Astrocyte of the cerebellum (primary cell): ENCODE measurements at regions not wholly inside any gene's neighbourhood (a gene's known extent, or its start where the extent isn't known, plus 50 kb on each side); places are given as distances from the start of the nearest gene placed in this dataset.

Experiments
- DNase-seq: peaks from one replicate; pipeline ENCODE4 v3.0.0-alpha.2; 2011; ENCODE audit warnings: low read depth
- H3K4me3 ChIP-seq: 2 replicates; pipeline ENCODE4 v1.5.1; 2011; ENCODE audit warnings: mild to moderate bottlenecking, low read depth, low read length, moderate library complexity
- in situ Hi-C: cut with HindIII; loops from 2 replicates; pipeline ENCODE4 v1.10.0; 2017; ENCODE audit warnings: low sequenced_read_pairs
- TF ChIP-seq, protein P1 (sequence below): IDR thresholded peaks from 2 replicates; pipeline ENCODE4 v1.5.1; 2012; ENCODE audit warnings: low read length, low read depth, moderate library complexity, mild to moderate bottlenecking; ENCODE audit errors: missing control alignments

GRCh38 chr6:164377348-164377918 is 932.0 kb downstream of the C6orf118 start:
- TF ChIP-seq, protein P1, sequence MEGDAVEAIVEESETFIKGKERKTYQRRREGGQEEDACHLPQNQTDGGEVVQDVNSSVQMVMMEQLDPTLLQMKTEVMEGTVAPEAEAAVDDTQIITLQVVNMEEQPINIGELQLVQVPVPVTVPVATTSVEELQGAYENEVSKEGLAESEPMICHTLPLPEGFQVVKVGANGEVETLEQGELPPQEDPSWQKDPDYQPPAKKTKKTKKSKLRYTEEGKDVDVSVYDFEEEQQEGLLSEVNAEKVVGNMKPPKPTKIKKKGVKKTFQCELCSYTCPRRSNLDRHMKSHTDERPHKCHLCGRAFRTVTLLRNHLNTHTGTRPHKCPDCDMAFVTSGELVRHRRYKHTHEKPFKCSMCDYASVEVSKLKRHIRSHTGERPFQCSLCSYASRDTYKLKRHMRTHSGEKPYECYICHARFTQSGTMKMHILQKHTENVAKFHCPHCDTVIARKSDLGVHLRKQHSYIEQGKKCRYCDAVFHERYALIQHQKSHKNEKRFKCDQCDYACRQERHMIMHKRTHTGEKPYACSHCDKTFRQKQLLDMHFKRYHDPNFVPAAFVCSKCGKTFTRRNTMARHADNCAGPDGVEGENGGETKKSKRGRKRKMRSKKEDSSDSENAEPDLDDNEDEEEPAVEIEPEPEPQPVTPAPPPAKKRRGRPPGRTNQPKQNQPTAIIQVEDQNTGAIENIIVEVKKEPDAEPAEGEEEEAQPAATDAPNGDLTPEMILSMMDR, result no peak

DNA sequence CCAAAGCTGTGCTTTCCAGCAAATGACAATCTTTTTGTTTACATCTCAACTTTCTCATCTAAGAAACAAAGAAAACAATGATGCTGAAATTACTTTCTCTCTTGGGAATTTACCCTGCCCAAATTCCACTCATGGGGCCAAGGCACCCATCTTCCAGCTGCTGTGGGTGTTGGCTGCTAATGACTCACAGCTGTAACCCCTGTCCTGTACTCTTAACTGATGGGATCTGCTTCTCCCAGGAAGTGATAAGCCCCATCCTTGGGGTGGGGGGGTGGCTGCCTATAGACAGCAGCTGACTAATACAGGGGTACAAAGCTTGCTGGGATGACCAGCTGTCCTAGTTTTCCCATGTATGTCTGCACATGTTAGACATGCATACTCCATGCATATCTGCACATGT is 938.6 kb downstream of the C6orf118 start:
- in situ Hi-C loops, result no loop called here
- no peak overlapping the region for H3K4me3 ChIP-seq
- TF ChIP-seq, protein P1, result no peak
- DNase-seq, result no peak

More at GRCh38 chr6:164377348-164377918, 932.0 kb downstream of the C6orf118 start:
- DNase-seq, result no peak
- no peak overlapping the region for H3K4me3 ChIP-seq
- in situ Hi-C loops, result loop anchor here (5.0 kb wide), 1 partner anchor 60 kb away; no protein-coding TSS in a partner anchor

DNA sequence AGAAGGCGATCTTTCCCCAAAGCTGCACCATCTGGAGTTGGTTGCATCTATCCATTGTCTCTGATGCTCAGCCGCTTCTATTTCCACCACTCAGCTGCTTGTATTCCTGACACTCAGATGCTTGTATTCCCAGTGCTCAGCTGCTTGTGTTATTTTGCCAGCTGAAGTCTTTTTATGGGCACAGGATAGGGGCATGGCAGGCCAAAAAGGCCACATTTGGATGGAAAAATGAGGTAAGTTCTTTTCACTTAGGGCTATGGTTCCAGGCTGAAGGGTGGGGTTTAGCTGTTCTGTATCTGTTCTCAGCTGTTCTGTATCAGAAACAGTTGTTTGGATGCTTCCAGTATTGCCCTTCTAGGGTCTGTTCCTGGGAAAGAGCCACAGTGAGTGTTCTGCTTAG is 944.9 kb downstream of the QKI start:
- DNase-seq, result no peak
- in situ Hi-C loops, result no loop called here
- no peak overlapping the region for H3K4me3 ChIP-seq
- TF ChIP-seq, protein P1, result no peak

DNA sequence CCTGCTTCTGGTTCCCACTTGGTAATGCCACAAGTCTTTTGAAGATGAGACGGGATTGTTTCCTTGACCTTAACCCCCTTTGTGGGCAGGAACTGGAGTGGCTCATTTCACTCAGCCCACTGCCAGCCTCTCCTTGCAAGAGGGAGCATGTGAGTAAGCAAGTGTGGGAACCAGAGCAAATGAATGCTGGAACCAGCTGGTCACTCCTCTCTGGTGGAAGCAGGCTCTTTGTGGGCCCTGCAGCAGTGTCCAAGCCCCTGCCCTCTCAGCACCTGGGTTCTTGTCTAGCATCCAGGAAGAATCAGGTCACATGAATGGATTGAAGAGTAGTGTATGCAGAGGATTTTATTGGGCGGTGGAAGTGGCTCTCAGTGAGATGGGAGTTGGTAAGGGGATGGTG is 944.5 kb downstream of the QKI start:
- no peak for DNase-seq
- TF ChIP-seq, protein P1, result no peak
- H3K4me3 ChIP-seq, result no peak overlapping the region
- in situ Hi-C loops, result no loop called here

DNA sequence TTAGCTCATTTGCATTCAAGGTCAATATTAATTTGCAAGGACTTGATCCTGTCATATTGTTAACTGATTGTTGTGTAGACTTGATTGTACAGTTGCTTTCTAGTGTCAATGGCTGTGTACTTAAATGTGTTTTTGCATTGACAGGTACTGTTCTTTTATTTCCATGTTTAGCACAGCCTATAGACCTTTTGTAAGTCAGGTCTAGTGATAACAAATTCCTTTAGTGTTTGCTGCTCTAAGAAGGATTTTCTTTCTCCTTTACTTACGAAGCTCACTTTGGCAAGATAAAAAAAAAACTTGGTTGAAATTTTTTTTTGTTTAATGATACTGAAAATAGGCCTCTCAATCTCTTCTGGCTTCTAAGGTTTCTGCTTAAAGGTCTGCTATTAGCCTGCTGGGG is 942.3 kb downstream of the QKI start:
- in situ Hi-C loops, result no loop called here
- TF ChIP-seq, protein P1, result no peak

DNA sequence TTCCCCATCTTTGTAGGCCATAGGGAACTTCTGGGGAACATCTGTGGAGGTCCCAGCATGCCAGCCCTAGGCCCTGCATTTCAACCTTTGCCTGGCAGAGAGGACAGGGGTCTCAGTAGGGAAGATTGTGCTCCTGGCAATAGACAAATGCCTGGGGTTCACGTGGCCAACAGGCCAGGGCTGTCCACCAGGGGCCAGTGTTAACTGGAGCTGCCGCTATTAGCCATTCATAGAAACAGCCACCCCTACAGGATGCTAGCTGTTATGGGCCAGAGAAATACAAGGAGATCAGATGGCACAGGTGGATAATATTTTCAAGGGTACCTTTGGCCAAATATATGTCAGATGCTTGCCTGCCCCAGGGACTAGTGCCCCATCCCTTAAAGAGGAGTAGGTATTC is 932.9 kb downstream of the QKI start:
- H3K4me3 ChIP-seq, result no peak overlapping the region
- TF ChIP-seq, protein P1, result no peak
- DNase-seq, result no peak
- in situ Hi-C loops, result no loop called here

More for the DNA sequence above, 942.3 kb downstream of the QKI start:
- H3K4me3 ChIP-seq, result no peak overlapping the region
- no peak for DNase-seq
